DND-41 (cell line): ENCODE measurements at regions not wholly inside any gene's neighbourhood (a gene's known extent, or its start where the extent isn't known, plus 50 kb on each side); places are given as distances from the start of the nearest gene placed in this dataset.

ENCODE experiments used
- ATAC-seq: fragments of 200-7000 bp; cut with Tn5 transposase; 3 replicates; pipeline ENCODE4 v1.9.1; 2021; ENCODE audit warnings: low read depth; ENCODE audit not compliant: insufficient read depth
- DNase-seq: peaks from one replicate; pipeline ENCODE4 v3.0.0-alpha.2; 2020
- H2AFZ ChIP-seq: 2 replicates; pipeline ENCODE4 v1.6.0; 2012; ENCODE audit warnings: low read depth, low read length
- H3K27ac ChIP-seq: 2 replicates; pipeline ENCODE4 v1.5.1; 2012; ENCODE audit warnings: low read length, inconsistent platforms
- H3K27me3 ChIP-seq: fragments of 200-600 bp; sonication (generic); 2 replicates; pipeline ENCODE4 v1.6.0; 2012; ENCODE audit warnings: low read length, mild to moderate bottlenecking, inconsistent platforms; ENCODE audit not compliant: insufficient read depth, poor library complexity
- H3K36me3 ChIP-seq: 2 replicates; pipeline ENCODE4 v1.5.1; 2012; ENCODE audit warnings: low read length, inconsistent platforms; ENCODE audit not compliant: insufficient read depth
- H3K4me1 ChIP-seq: 2 replicates; pipeline ENCODE4 v1.5.1; 2012; ENCODE audit warnings: mild to moderate bottlenecking, low read length; ENCODE audit not compliant: insufficient read depth
- H3K4me2 ChIP-seq: 2 replicates; pipeline ENCODE4 v1.6.0; 2012; ENCODE audit warnings: mild to moderate bottlenecking, moderate library complexity, low read length, inconsistent platforms; ENCODE audit not compliant: insufficient read depth
- H3K4me3 ChIP-seq, 2 experiments: fragments of 200-600 bp in 1 of 2; shearing (Covaris generic) in 1 of 2; 2 replicates each; pipeline ENCODE4 v1.5.1; 2012 to 2016; ENCODE audit warnings: inconsistent platforms in 2 of 2, low read length in 2 of 2, mild to moderate bottlenecking in 2 of 2, low read depth in 1 of 2, moderate library complexity in 1 of 2
- H3K79me2 ChIP-seq: 2 replicates; pipeline ENCODE4 v1.6.0; 2012; ENCODE audit warnings: low read length, inconsistent platforms; ENCODE audit not compliant: insufficient read depth
- H3K9ac ChIP-seq: 2 replicates; pipeline ENCODE4 v1.6.0; 2012; ENCODE audit warnings: low read depth, mild to moderate bottlenecking, inconsistent platforms, low read length, moderate library complexity
- H3K9me3 ChIP-seq: 2 replicates; pipeline ENCODE4 v1.5.1; 2012; ENCODE audit warnings: low read length, moderate library complexity, mild to moderate bottlenecking, inconsistent platforms; ENCODE audit not compliant: insufficient read depth, severe bottlenecking
- H4K20me1 ChIP-seq: 2 replicates; pipeline ENCODE4 v1.6.0; 2012; ENCODE audit warnings: low read length; ENCODE audit not compliant: insufficient read depth
- CTCF ChIP-seq: IDR thresholded peaks from 2 replicates; pipeline ENCODE4 v1.5.1; 2012; ENCODE audit warnings: borderline replicate concordance, low read length, moderate library complexity, mild to moderate bottlenecking; ENCODE audit not compliant: poor library complexity, severe bottlenecking; ENCODE audit errors: extremely low read depth
- EZH2 ChIP-seq: IDR thresholded peaks from 3 replicates; pipeline ENCODE4 v1.6.1; 2012; ENCODE audit warnings: borderline replicate concordance, low read depth, mild to moderate bottlenecking, moderate library complexity, low read length, inconsistent platforms; ENCODE audit not compliant: severe bottlenecking

DNA sequence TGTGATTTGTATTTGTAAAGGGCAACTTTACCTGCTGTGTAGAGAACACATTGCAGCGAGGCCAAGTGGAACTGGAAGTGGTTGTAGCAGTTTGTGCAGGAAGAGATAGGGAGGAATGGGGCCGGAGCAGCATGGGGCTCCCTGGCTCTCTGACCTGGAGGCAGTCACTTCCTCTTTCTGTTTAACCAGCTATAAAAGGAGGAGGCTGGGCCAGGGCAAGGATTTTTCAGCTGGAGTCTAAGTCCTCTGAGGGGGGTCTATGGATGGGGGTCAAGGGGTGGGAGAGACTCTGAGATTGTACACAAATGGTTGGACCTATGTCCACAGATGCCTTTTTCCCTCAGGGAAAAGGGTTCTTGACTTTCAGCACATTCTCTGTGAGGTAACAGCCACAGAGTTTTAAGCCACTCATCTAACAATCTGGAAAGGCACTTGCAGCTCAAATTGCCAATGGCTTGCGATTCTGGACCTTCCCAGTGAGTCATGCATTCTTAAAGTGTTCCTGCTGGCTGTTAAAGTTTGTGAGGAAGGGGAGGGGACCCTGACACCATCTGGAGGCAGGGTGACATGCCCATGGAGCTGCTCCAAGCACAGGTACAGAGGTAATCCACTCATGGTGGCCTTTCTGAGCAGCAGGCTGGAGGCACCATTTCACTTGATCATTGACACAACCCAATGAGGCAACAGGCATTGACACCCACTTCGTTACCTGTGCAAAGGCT is 347.0 kb downstream of the CYRIA start:
- DNase-seq (no peak), ATAC-seq (no peak)
- Histone ChIP-seq H3K9ac (no peak overlapping the region), H3K79me2 (no peaks in the 10 kb centered on the region), H3K9me3 (no peaks in the 10 kb centered on the region), H3K4me3 (no peak overlapping the region), H4K20me1 (no peaks in the 10 kb centered on the region), H3K4me2 (no peak overlapping the region), H3K27me3 (no peaks in the 10 kb centered on the region), H3K27ac (no peak overlapping the region), H3K4me1 (no peaks in the 10 kb centered on the region), H3K36me3 (no peaks in the 10 kb centered on the region), H2AFZ (no peak overlapping the region)
- no peak for TF ChIP-seq CTCF
- no peak for TF ChIP-seq EZH2

DNA sequence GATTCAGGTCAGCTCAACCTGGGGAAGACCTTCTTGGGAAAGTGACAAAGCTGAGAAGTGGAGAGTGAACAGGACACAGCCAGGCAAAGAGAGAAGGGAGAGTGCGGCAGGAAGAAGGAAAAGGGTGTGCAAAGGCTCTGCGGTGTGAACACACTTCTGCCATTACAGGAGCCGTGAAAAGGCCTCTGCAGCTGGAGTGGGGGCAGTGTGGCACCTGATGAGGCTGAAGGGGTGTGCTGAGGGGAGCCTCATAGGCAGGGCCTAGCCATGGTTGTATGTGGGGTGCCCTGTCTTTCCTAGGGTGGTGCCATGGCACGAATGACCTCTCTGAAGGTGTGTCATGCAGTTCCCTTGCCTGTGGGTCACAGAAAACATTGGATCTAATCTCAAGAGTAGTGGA is 347.6 kb downstream of the CYRIA start:
- no peaks in the 10 kb centered on the region for H3K9me3 ChIP-seq
- H3K27me3 ChIP-seq = no peaks in the 10 kb centered on the region
- ATAC-seq (no peak), DNase-seq (no peak)
- H3K9ac ChIP-seq = no peak overlapping the region
- no peaks in the 10 kb centered on the region for H3K36me3 ChIP-seq
- no peak for TF ChIP-seq CTCF
- no peak overlapping the region for H3K4me3 ChIP-seq
- H3K4me2 ChIP-seq = no peak overlapping the region
- H3K4me1 ChIP-seq = no peaks in the 10 kb centered on the region
- H3K79me2 ChIP-seq = no peaks in the 10 kb centered on the region
- H2AFZ ChIP-seq = no peak overlapping the region
- no peaks in the 10 kb centered on the region for H4K20me1 ChIP-seq
- H3K27ac ChIP-seq = no peak overlapping the region

DNA sequence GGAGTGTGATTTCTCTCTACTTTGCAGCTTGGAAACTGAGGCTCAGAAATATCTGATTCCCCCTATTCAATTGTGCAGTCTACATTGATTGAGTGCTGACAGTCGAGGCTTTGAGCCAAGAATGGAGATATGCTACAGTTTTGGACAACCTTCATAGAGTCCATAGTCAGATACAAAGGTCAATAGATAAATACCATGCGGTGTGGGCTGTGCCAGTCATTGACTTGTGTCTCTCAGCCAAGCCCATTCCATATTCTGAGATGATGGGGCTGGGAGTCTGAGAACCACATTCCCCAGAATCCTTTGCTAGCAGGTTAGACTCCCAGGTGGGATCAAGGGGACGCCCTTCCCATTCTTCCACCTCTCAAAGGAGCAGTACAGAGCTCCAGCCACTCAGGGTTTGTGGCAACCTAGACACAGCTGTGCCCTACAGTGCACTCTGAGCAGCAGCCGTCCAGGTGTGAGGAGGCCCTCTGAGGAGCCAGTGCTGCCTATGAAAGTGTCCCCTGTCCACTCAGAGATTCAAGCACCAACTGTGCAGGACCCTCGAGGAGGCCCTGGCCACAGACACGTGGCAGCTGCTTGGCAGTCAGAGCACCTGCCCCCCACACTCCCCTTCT is 348.3 kb downstream of the CYRIA start:
- TF ChIP-seq CTCF = no peak
- TF ChIP-seq EZH2 = no peak

More for the DNA sequence above, 348.3 kb downstream of the CYRIA start:
- Histone ChIP-seq H3K4me3 (no peak overlapping the region), H3K4me1 (no peaks in the 10 kb centered on the region), H3K9me3 (no peaks in the 10 kb centered on the region), H3K27ac (no peak overlapping the region), H4K20me1 (no peaks in the 10 kb centered on the region), H2AFZ (no peak overlapping the region), H3K4me2 (no peak overlapping the region), H3K9ac (no peak overlapping the region), H3K79me2 (no peaks in the 10 kb centered on the region), H3K27me3 (no peaks in the 10 kb centered on the region), H3K36me3 (no peaks in the 10 kb centered on the region)
- no peak for ATAC-seq
- DNase-seq = no peak
